ENCODE measurements at regions not wholly inside any gene's neighbourhood (a gene's known extent, or its start where the extent isn't known, plus 50 kb on each side); places are given as distances from the start of the nearest gene placed in this dataset.
A peak's percentile ranks its signal among the peaks of the same experiment; 100 is the strongest.
"Not testable (repeated sequence)": the region's sequence is repeated elsewhere in the genome, so short reads cannot be mapped to it uniquely, and the experiment has no call there.

DNA sequence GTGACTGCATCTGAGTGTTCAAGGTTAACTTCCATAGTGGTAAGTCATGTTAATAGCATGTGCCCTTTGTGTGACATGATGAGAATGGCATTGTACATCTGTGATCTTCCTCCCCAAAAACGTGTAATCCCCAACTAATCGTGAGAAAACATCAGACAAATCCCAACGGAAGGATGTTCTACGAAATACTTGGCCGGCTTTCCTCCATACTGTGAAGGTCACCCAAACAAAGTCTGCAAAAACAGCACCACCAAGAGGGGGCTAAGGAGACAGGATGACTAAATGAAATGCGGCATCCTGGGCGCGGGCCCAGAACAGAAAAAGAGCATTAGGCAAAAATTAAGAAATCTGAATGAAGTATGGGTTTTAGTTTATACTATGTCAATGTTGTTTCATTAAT lies 81.8 kb downstream of the MED10 start:
- Histone ChIP-seq H3K9me3 (no peaks in the 10 kb centered on the region), H3K36me3 (no peaks in the 10 kb centered on the region), H3K4me1 (no peaks in the 10 kb centered on the region), H3K27ac (no peak overlapping the region), H3K27me3 (no peaks in the 10 kb centered on the region), H3K4me3 (no peak overlapping the region)
- no peak for DNase-seq
- TF ChIP-seq, protein P1, sequence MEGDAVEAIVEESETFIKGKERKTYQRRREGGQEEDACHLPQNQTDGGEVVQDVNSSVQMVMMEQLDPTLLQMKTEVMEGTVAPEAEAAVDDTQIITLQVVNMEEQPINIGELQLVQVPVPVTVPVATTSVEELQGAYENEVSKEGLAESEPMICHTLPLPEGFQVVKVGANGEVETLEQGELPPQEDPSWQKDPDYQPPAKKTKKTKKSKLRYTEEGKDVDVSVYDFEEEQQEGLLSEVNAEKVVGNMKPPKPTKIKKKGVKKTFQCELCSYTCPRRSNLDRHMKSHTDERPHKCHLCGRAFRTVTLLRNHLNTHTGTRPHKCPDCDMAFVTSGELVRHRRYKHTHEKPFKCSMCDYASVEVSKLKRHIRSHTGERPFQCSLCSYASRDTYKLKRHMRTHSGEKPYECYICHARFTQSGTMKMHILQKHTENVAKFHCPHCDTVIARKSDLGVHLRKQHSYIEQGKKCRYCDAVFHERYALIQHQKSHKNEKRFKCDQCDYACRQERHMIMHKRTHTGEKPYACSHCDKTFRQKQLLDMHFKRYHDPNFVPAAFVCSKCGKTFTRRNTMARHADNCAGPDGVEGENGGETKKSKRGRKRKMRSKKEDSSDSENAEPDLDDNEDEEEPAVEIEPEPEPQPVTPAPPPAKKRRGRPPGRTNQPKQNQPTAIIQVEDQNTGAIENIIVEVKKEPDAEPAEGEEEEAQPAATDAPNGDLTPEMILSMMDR (IDR thresholded peaks at IDR 0.05), result no peak
- TF ChIP-seq POLR2A (IDR thresholded peaks at IDR 0.05), result no peak

DNA sequence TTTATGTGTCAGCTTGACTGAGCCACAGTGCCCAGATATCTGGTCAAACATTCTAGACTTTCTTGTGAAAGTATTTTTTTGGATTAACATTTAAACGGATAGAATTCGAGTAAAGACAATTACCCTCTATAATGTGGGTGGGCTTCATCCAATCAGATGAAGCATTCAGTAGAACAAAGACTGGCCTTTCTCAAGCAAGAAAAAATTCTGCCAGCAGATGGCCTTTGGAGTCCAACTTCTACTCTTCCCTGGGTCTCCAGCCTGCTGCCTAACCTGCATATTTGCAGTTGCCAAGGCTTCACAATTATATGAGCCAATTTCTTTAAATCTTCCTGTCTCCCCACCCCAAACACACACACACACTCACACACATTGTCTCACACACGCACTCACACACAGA lies 86.4 kb downstream of the MED10 start:
- no peak overlapping the region for H3K27ac ChIP-seq
- H3K27me3 ChIP-seq, result no peaks in the 10 kb centered on the region
- H3K4me3 ChIP-seq, result no peak overlapping the region
- DNase-seq, result no peak
- TF ChIP-seq POLR2A (IDR thresholded peaks at IDR 0.05), result no peak
- TF ChIP-seq, protein P1 (IDR thresholded peaks at IDR 0.05), result peak in 3 of 6 experiments; percentile 34 to 47 (median 39)
- no peaks in the 10 kb centered on the region for H3K9me3 ChIP-seq
- no peaks in the 10 kb centered on the region for H3K36me3 ChIP-seq
- H3K4me1 ChIP-seq, result no peaks in the 10 kb centered on the region

- H3K36me3 ChIP-seq, result no peaks in the 10 kb centered on the region
- TF ChIP-seq POLR2A (IDR thresholded peaks at IDR 0.05), result no peak
- TF ChIP-seq, protein P1 (IDR thresholded peaks at IDR 0.05), result no peak
- H3K4me1 ChIP-seq, result no peaks in the 10 kb centered on the region
- H3K27me3 ChIP-seq, result no peaks in the 10 kb centered on the region
- no peak overlapping the region for H3K27ac ChIP-seq
- no peak overlapping the region for H3K4me3 ChIP-seq
- no peaks in the 10 kb centered on the region for H3K9me3 ChIP-seq
- DNase-seq, result no peak
These were observed 89.1 kb downstream of the MED10 start for GRCh38 chr5:6289239-6289638.

DNA sequence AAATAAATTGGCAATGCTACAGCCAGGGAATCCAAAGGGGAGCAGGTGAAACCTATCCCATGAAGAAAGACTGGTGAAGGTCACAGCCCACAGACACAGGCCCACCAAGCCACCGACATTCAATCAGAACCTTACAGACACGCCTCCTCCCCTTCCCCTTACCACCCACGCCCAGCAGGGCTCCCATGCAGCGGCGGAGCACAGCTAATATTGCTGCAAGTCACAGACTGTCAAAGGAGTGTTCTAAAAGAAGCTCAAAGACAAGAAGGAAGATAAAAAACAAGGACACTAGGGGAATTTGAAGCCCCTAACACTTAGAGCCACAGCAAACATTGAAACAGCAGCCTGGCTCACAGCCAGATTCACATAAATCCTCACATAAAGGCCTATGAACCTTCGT lies 91.2 kb downstream of the MED10 start:
- Histone ChIP-seq H3K4me1 (no peaks in the 10 kb centered on the region), H3K36me3 (no peaks in the 10 kb centered on the region), H3K4me3 (no peak overlapping the region), H3K9me3 (no peaks in the 10 kb centered on the region), H3K27me3 (no peaks in the 10 kb centered on the region), H3K27ac (no peak overlapping the region)
- DNase-seq, result no peak
- TF ChIP-seq POLR2A (IDR thresholded peaks at IDR 0.05), result no peak
- TF ChIP-seq, protein P1 (IDR thresholded peaks at IDR 0.05), result no peak

GRCh38 chr5:6286404-6286803 lies 91.9 kb downstream of the MED10 start:
- Histone ChIP-seq H3K27me3 (no peaks in the 10 kb centered on the region), H3K9me3 (no peaks in the 10 kb centered on the region), H3K4me1 (no peaks in the 10 kb centered on the region), H3K36me3 (no peaks in the 10 kb centered on the region), H3K27ac (no peak overlapping the region), H3K4me3 (no peak overlapping the region)
- DNase-seq, result no peak
- no peak for TF ChIP-seq POLR2A (IDR thresholded peaks at IDR 0.05)
- TF ChIP-seq, protein P1 (IDR thresholded peaks at IDR 0.05), result no peak

DNA sequence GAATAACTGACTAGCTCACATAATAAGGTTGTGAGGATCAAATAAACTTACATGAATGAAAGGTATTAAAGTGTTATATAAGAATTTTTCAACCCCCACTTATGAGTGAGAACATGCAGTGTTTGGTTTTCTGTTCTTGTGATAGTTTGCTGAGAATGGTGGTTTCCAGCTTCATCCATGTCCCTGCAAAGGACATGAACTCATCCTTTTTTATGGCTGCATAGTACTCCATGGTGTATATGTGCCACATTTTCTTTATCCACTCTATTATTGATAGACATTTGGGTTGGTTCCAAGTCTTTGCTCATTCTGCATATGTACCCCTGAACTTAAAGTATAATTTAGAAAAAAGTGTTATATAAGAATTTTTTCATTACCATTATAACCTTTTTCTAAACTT lies 93.9 kb downstream of the MED10 start:
- H3K4me3 ChIP-seq, H3K27ac ChIP-seq, DNase-seq, H3K9me3 ChIP-seq, H3K4me1 ChIP-seq, H3K36me3 ChIP-seq, H3K27me3 ChIP-seq: not testable (repeated sequence)

Data from Peyer's patch (tissue), 4 donors.